Ishikawa (cell line): ENCODE measurements at regions not wholly inside any gene's neighbourhood (a gene's known extent, or its start where the extent isn't known, plus 50 kb on each side); places are given as distances from the start of the nearest gene placed in this dataset.

ENCODE experiments used
- CEBPB ChIP-seq: IDR thresholded peaks from 2 replicates; pipeline ENCODE4 v1.6.1; 2012
- CREB1 ChIP-seq: IDR thresholded peaks from 2 replicates; pipeline ENCODE4 v1.6.1; 2012; ENCODE audit warnings: low read depth
- EGR1 ChIP-seq: IDR thresholded peaks from 2 replicates; pipeline ENCODE4 v1.6.1; 2012
- EP300 ChIP-seq: IDR thresholded peaks from 2 replicates; pipeline ENCODE4 v1.6.1; 2012; ENCODE audit warnings: borderline replicate concordance
- FOXM1 ChIP-seq: IDR thresholded peaks from 2 replicates; pipeline ENCODE4 v1.6.1; 2012; ENCODE audit warnings: low read depth, borderline replicate concordance
- MAX ChIP-seq: IDR thresholded peaks from 2 replicates; pipeline ENCODE4 v1.6.1; 2012
- NFIC ChIP-seq: IDR thresholded peaks from 2 replicates; pipeline ENCODE4 v1.6.1; 2012
- RAD21 ChIP-seq: IDR thresholded peaks from 2 replicates; pipeline ENCODE4 v1.6.1; 2012; ENCODE audit warnings: low read depth
- REST ChIP-seq: IDR thresholded peaks from 2 replicates; pipeline ENCODE4 v1.6.1; 2012; ENCODE audit warnings: low read depth, mild to moderate bottlenecking
- TAF1 ChIP-seq: IDR thresholded peaks from 2 replicates; pipeline ENCODE4 v1.6.1; 2012; ENCODE audit warnings: low read depth, mild to moderate bottlenecking
- TCF12 ChIP-seq: IDR thresholded peaks from 2 replicates; pipeline ENCODE4 v1.6.1; 2012; ENCODE audit warnings: low read depth
- TEAD4 ChIP-seq: IDR thresholded peaks from 2 replicates; pipeline ENCODE4 v1.6.1; 2012
- USF1 ChIP-seq: IDR thresholded peaks from 2 replicates; pipeline ENCODE4 v1.6.1; 2012
- YY1 ChIP-seq: IDR thresholded peaks from 2 replicates; pipeline ENCODE4 v1.6.1; 2012; ENCODE audit warnings: low read depth
- ZBTB7A ChIP-seq: IDR thresholded peaks from 2 replicates; pipeline ENCODE4 v1.6.1; 2012; ENCODE audit warnings: low read depth

- TF ChIP-seq YY1 (no peak), CEBPB (no peak), REST (no peak), TEAD4 (no peak), EGR1 (no peak), TAF1 (no peak), ZBTB7A (no peak), NFIC (no peak), USF1 (no peak), EP300 (no peak), MAX (no peak), RAD21 (no peak), FOXM1 (no peak), TCF12 (no peak), CREB1 (no peak)
Measured at GRCh38 chr22:23397613-23398567, 182.2 kb downstream of the IGLL1 start.

GRCh38 chr22:23397008-23397612 lies 183.0 kb downstream of the IGLL1 start:
- TF ChIP-seq YY1 (no peak), TAF1 (no peak), ZBTB7A (no peak), TCF12 (no peak), MAX (no peak), CEBPB (no peak)

- TF ChIP-seq TAF1 (no peak), REST (no peak), FOXM1 (no peak), USF1 (no peak), TEAD4 (no peak)
Measured at GRCh38 chr22:23396362-23397007, 183.6 kb downstream of the IGLL1 start.

GRCh38 chr22:23395530-23396361 lies 184.3 kb downstream of the IGLL1 start:
- no peak for TF ChIP-seq TEAD4
- TF ChIP-seq YY1: no peak
- TF ChIP-seq ZBTB7A: no peak
- no peak for TF ChIP-seq MAX
- TF ChIP-seq FOXM1: no peak
- no peak for TF ChIP-seq RAD21
